Vagina (tissue), 2 donors: ENCODE measurements at regions not wholly inside any gene's neighbourhood (a gene's known extent, or its start where the extent isn't known, plus 50 kb on each side); places are given as distances from the start of the nearest gene placed in this dataset.
"Not testable (repeated sequence)": the region's sequence is repeated elsewhere in the genome, so short reads cannot be mapped to it uniquely, and the experiment has no call there.

ENCODE experiments used
- POLR2A ChIP-seq, 2 donors: fragments of 450-650 bp; IDR thresholded peaks; one replicate each; pipeline ENCODE4 v1.6.1; 2017; ENCODE audit warnings: antibody characterized with exemption in 2 of 2, mild to moderate bottlenecking in 2 of 2, moderate library complexity in 2 of 2
- POLR2AphosphoS5 ChIP-seq, 2 donors: sonication (generic); formaldehyde crosslinking; IDR thresholded peaks; one replicate each; pipeline ENCODE4 v1.9.0; 2017; ENCODE audit warnings: antibody characterized with exemption in 2 of 2, mild to moderate bottlenecking in 2 of 2, low read depth in 1 of 2; ENCODE audit not compliant: insufficient read depth in 1 of 2
- TF ChIP-seq, protein P1 (sequence below), 3 experiments: fragments of 450-650 bp in 2 of 3; fragments of 200-600 bp in 1 of 3; sonication (generic) in 1 of 3; IDR thresholded peaks; one replicate each; pipeline ENCODE4 v1.5.1; 2017 to 2019; ENCODE audit warnings: antibody characterized with exemption in 3 of 3, mild to moderate bottlenecking in 2 of 3, moderate library complexity in 2 of 3

DNA sequence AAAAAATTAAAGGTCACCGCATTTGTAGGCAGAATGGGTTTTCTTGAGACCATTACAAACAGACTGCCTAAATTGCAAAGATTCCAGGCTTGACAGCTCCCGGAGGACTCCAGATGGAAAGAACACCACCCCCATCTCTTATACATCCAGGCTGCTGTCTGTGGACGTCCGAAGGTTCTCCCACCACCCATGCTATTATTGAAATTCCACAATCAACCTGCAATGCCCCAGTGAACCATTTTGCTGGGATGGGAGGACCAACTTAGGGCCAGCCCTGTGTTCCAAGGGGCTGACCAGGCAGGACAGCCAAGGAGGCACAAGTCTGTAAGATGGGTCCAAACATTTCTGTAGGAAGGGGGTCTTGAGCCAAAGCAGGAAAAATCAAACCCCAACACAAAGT lies 122.7 kb downstream of the NPIPA8 start:
- TF ChIP-seq, protein P1, sequence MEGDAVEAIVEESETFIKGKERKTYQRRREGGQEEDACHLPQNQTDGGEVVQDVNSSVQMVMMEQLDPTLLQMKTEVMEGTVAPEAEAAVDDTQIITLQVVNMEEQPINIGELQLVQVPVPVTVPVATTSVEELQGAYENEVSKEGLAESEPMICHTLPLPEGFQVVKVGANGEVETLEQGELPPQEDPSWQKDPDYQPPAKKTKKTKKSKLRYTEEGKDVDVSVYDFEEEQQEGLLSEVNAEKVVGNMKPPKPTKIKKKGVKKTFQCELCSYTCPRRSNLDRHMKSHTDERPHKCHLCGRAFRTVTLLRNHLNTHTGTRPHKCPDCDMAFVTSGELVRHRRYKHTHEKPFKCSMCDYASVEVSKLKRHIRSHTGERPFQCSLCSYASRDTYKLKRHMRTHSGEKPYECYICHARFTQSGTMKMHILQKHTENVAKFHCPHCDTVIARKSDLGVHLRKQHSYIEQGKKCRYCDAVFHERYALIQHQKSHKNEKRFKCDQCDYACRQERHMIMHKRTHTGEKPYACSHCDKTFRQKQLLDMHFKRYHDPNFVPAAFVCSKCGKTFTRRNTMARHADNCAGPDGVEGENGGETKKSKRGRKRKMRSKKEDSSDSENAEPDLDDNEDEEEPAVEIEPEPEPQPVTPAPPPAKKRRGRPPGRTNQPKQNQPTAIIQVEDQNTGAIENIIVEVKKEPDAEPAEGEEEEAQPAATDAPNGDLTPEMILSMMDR (IDR thresholded peaks at IDR 0.05): not testable (repeated sequence)
- not testable (repeated sequence) for TF ChIP-seq POLR2A (IDR thresholded peaks at IDR 0.05); POLR2AphosphoS5 (IDR thresholded peaks at IDR 0.05; ENCODE audit: insufficient read depth in 1 of 2, low read depth in 1 of 2)
